HUES48 (cell line): ENCODE measurements at regions not wholly inside any gene's neighbourhood (a gene's known extent, or its start where the extent isn't known, plus 50 kb on each side); places are given as distances from the start of the nearest gene placed in this dataset.

Experiments
- H3K27ac ChIP-seq: one replicate; pipeline ENCODE4 v1.7.0; 2013; ENCODE audit warnings: low read depth, low read length, inconsistent platforms
- H3K27me3 ChIP-seq: 2 replicates; pipeline ENCODE4 v1.6.1; 2013; ENCODE audit warnings: mild to moderate bottlenecking, low read length; ENCODE audit not compliant: control insufficient read depth, insufficient read depth
- H3K36me3 ChIP-seq: 2 replicates; pipeline ENCODE4 v1.6.1; 2013; ENCODE audit warnings: low read length; ENCODE audit not compliant: control insufficient read depth, insufficient read depth
- H3K4me1 ChIP-seq: 2 replicates; pipeline ENCODE4 v1.6.1; 2013; ENCODE audit warnings: mild to moderate bottlenecking, low read length; ENCODE audit not compliant: control insufficient read depth, insufficient read depth
- H3K4me3 ChIP-seq: 2 replicates; pipeline ENCODE4 v1.5.1; 2013; ENCODE audit warnings: mild to moderate bottlenecking, low read depth, low read length
- H3K9ac ChIP-seq: 2 replicates; pipeline ENCODE4 v1.6.1; 2013; ENCODE audit warnings: mild to moderate bottlenecking, low read depth, low read length, moderate library complexity
- H3K9me3 ChIP-seq: 2 replicates; pipeline ENCODE4 v1.6.1; 2013; ENCODE audit warnings: low read length; ENCODE audit not compliant: control insufficient read depth, insufficient read depth

DNA sequence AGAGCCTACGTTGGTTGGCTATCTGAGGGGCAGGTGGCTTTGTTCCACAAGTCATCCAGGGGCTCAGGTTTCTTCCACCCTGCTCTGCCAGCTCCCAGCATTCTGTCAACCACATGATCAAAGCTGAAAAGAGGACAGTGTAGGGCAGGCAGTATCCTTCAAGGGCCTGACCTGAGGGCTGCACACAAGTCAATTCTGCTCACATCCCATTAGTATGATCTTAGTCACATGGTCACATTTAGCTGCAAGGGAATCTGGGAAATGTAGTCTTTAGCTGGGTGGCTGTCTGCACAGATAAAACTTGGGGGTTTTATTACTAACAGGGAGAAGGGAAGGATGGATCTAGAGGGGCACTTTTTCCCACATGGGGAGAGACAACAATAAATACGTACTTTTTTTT, 97.3 kb downstream of the SALL1 start:
- Histone ChIP-seq H3K4me3 (no peak overlapping the region), H3K27ac (no peak overlapping the region), H3K9me3 (no peaks in the 10 kb centered on the region), H3K4me1 (no peaks in the 10 kb centered on the region), H3K36me3 (no peaks in the 10 kb centered on the region), H3K9ac (no peak overlapping the region), H3K27me3 (no peaks in the 10 kb centered on the region; the same call in 1 of the 2 replicates)

DNA sequence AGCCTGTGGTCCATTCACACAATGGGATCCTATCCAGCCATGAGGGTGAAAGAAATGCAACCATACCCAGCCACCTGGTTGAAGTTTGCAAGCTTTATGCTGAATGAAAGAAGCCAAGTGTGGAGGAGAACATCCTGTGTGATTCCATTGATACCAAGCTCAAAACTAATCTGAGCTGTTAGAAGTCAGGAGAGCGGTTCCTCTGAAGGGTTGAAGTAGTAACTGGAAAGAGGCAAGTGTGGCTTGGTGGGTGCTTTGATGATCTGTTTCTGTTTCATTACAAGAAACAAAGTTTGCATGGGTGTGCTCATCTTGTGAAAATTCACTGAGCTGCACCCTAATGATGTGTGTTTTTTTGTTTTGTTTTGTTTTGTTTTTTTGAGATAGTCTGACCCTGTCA, 99.4 kb downstream of the SALL1 start:
- H3K4me1 ChIP-seq: no peaks in the 10 kb centered on the region
- no peak overlapping the region for H3K4me3 ChIP-seq
- H3K36me3 ChIP-seq: no peaks in the 10 kb centered on the region

GRCh38 chr16:51050377-51050706, 100.7 kb downstream of the SALL1 start:
- Histone ChIP-seq H3K4me3 (no peak overlapping the region), H3K36me3 (no peaks in the 10 kb centered on the region), H3K27me3 (no peaks in the 10 kb centered on the region), H3K9ac (no peak overlapping the region), H3K9me3 (no peaks in the 10 kb centered on the region), H3K27ac (no peak overlapping the region), H3K4me1 (no peaks in the 10 kb centered on the region)

More for the DNA sequence above, 99.4 kb downstream of the SALL1 start:
- no peak overlapping the region for H3K27ac ChIP-seq
- no peaks in the 10 kb centered on the region; the same call in 1 of the 2 replicates for H3K27me3 ChIP-seq
- no peak overlapping the region for H3K9ac ChIP-seq
- no peaks in the 10 kb centered on the region for H3K9me3 ChIP-seq

DNA sequence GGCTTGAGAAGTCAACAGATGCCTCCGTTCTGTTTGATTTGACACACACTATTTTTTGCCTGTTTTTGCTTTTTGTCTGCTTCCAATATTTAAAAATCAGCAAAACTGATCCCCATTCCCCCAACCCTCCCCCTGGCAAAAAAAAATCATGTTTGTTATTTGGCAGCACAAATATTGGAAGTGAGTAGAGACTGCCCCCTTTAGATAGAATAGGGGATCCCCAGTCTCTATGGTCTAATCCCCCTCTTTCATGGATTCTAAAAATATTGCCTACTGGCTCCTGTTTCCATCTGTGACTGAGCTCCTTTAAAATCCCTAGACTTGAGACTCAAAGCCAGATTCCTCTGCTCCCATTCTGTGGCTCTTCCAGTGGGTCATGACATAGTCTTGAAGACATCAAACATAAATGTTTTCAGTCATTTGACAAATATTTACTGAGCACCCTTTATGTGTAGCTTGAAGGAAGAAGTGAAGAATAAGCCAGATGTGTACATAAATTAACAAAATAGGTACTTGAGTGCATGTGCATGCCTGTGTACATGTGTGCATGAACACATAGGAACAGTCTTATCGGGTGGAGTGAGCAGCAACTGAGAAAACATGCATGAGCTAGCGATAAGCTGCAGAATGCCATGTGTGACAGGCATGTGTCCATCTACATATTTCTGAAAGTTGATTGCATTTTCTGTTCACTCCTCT, 101.2 kb downstream of the SALL1 start:
- Histone ChIP-seq H3K4me3 (no peak overlapping the region), H3K9ac (no peak overlapping the region), H3K27me3 (no peaks in the 10 kb centered on the region), H3K27ac (no peak overlapping the region), H3K4me1 (no peaks in the 10 kb centered on the region), H3K9me3 (no peaks in the 10 kb centered on the region), H3K36me3 (no peaks in the 10 kb centered on the region)

GRCh38 chr16:51049276-51049675, 101.8 kb downstream of the SALL1 start:
- Histone ChIP-seq H3K27ac (no peak overlapping the region), H3K9me3 (no peaks in the 10 kb centered on the region), H3K9ac (no peak overlapping the region), H3K36me3 (no peaks in the 10 kb centered on the region), H3K27me3 (no peaks in the 10 kb centered on the region), H3K4me3 (no peak overlapping the region), H3K4me1 (no peaks in the 10 kb centered on the region)

DNA sequence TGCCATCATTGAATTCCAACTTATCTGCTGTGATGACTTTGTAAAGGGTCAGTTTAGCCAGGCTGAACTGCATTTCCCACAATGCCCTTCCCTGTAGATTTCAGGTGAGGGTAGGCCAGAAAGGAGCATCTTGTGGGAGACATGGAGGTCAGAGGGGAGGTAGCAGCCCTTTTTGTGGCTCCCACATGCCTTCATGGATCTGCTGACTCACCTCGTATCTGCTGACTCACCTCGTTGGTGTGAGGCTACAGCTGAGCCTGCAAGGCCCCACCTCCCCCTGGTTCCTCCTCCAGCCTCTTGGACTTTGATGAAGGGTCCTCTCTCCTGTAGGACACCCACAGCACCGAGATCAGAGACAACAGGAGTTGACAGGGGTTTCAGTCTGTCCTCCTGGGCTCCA, 102.5 kb downstream of the SALL1 start:
- H3K27me3 ChIP-seq: no peaks in the 10 kb centered on the region
- no peak overlapping the region for H3K9ac ChIP-seq
- H3K27ac ChIP-seq: no peak overlapping the region
- H3K9me3 ChIP-seq: no peaks in the 10 kb centered on the region
- H3K4me1 ChIP-seq: no peaks in the 10 kb centered on the region
- no peaks in the 10 kb centered on the region for H3K36me3 ChIP-seq
- H3K4me3 ChIP-seq: no peak overlapping the region

- H3K9ac ChIP-seq: no peak overlapping the region
- no peaks in the 10 kb centered on the region for H3K36me3 ChIP-seq
- no peaks in the 10 kb centered on the region for H3K9me3 ChIP-seq
- no peak overlapping the region for H3K27ac ChIP-seq
- H3K4me1 ChIP-seq: no peaks in the 10 kb centered on the region
- no peak overlapping the region for H3K4me3 ChIP-seq
- H3K27me3 ChIP-seq: no peaks in the 10 kb centered on the region
These were observed 105.3 kb downstream of the SALL1 start for GRCh38 chr16:51045794-51046193.

- Histone ChIP-seq H3K9ac (no peak overlapping the region), H3K9me3 (no peaks in the 10 kb centered on the region), H3K27me3 (no peaks in the 10 kb centered on the region), H3K36me3 (no peaks in the 10 kb centered on the region), H3K4me3 (no peak overlapping the region), H3K4me1 (no peaks in the 10 kb centered on the region), H3K27ac (no peak overlapping the region)
These were observed 105.9 kb downstream of the SALL1 start for GRCh38 chr16:51045186-51045585.

- Histone ChIP-seq H3K9me3 (no peaks in the 10 kb centered on the region), H3K4me1 (no peaks in the 10 kb centered on the region), H3K27ac (no peak overlapping the region), H3K27me3 (no peaks in the 10 kb centered on the region), H3K36me3 (no peaks in the 10 kb centered on the region), H3K4me3 (no peak overlapping the region), H3K9ac (no peak overlapping the region)
These were observed 109.5 kb downstream of the SALL1 start for GRCh38 chr16:51041546-51041945.

DNA sequence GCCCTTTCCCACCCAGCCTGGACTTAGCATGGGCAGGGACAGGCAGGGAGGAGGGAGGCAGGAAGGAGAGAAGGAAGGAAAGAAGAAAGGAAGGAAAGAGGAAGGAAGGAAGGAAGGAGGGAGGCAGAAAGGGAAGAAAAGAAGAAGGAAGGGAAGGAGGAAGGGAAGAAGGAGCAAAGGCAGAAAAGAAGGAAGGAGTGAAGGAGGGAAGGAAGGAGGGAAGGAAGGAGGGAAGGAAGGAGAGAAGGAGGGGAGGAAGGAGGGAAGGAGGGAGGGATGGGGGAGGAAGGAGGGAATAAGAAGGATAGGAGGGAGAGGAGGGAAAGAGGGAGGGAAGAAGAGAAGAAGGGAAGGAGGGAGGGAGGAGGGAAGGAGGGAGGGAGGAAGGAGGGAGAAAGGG, 110.4 kb downstream of the SALL1 start:
- Histone ChIP-seq H3K4me3 (no peak overlapping the region), H3K9ac (no peak overlapping the region), H3K4me1 (0 out of 2 replicates have a peak, but pooled peaks cover under 1% of the 10 kb centered on the region), H3K27ac (no peak overlapping the region), H3K9me3 (no peaks in the 10 kb centered on the region), H3K36me3 (no peaks in the 10 kb centered on the region), H3K27me3 (no peaks in the 10 kb centered on the region)

- H3K4me1 ChIP-seq: peaks cover 9% of the 10 kb centered on the region
- H3K9me3 ChIP-seq: no peaks in the 10 kb centered on the region
- no peaks in the 10 kb centered on the region for H3K36me3 ChIP-seq
- H3K27me3 ChIP-seq: no peaks in the 10 kb centered on the region
- H3K4me3 ChIP-seq: no peak overlapping the region
- H3K9ac ChIP-seq: no peak overlapping the region
- no peak overlapping the region for H3K27ac ChIP-seq
These were observed 111.3 kb downstream of the SALL1 start for GRCh38 chr16:51039638-51040331.
